Parathyroid adenoma (tissue), 2 donors: ENCODE measurements at regions not wholly inside any gene's neighbourhood (a gene's known extent, or its start where the extent isn't known, plus 50 kb on each side); places are given as distances from the start of the nearest gene placed in this dataset.

Experiments
- H2AFZ ChIP-seq: fragments of 300-600 bp; sonication (generic); one replicate; pipeline ENCODE4 v1.7.0; 2017; ENCODE audit warnings: antibody characterized with exemption, mild to moderate bottlenecking
- H3K27ac ChIP-seq: fragments of 300-600 bp; sonication (generic); one replicate; pipeline ENCODE4 v1.7.0; 2017
- H3K27me3 ChIP-seq: fragments of 300-600 bp; sonication (generic); one replicate; pipeline ENCODE4 v1.7.0; 2017; ENCODE audit warnings: low read length; ENCODE audit not compliant: control insufficient read depth, insufficient read depth
- H3K36me3 ChIP-seq: fragments of 300-600 bp; sonication (generic); one replicate; pipeline ENCODE4 v1.7.0; 2017; ENCODE audit warnings: low read length; ENCODE audit not compliant: control insufficient read depth, insufficient read depth
- H3K4me1 ChIP-seq: fragments of 300-600 bp; sonication (generic); one replicate; pipeline ENCODE4 v1.7.0; 2017; ENCODE audit warnings: control low read depth
- H3K4me2 ChIP-seq: fragments of 300-600 bp; sonication (generic); one replicate; pipeline ENCODE4 v1.7.0; 2017; ENCODE audit warnings: low read length
- H3K4me3 ChIP-seq: fragments of 300-600 bp; sonication (generic); one replicate; pipeline ENCODE4 v1.7.0; 2017; ENCODE audit warnings: low read depth, low read length
- H3K79me2 ChIP-seq: fragments of 300-600 bp; sonication (generic); one replicate; pipeline ENCODE4 v1.7.0; 2017; ENCODE audit warnings: control low read depth
- H3K9ac ChIP-seq: fragments of 300-600 bp; sonication (generic); one replicate; pipeline ENCODE4 v1.7.0; 2017; ENCODE audit warnings: mild to moderate bottlenecking
- H3K9me3 ChIP-seq: fragments of 300-600 bp; sonication (generic); one replicate; pipeline ENCODE4 v1.7.0; 2017; ENCODE audit warnings: low read length; ENCODE audit not compliant: control insufficient read depth
- TF ChIP-seq, protein P1 (sequence below): fragments of 300-600 bp; sonication (generic); IDR thresholded peaks from one replicate; pipeline ENCODE4 v1.7.0; 2017; ENCODE audit warnings: antibody characterized with exemption, mild to moderate bottlenecking
- donor health status: primary hyperparathyroidism.

DNA sequence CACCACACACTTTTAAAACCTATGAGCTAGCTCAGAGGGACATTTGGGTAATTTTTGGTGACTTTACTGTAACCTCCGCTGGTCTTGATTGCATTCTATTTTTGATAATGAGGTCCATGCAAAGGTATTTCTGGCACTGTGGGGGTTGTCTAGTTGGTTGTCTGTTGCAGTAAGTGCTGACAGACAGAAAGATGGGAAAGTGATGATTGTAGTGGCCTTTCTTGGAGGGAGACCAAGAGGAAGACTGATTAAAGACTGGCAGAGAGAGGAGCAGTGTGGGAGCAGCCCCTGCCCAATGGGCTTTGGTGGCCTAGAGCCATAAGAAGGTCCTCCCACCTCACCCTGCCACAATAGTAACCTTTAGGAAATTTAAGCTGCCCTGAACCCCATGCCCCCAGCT, 173.4 kb upstream of the CTBP2 start:
- H3K27ac ChIP-seq, result no peak overlapping the region
- no peaks in the 10 kb centered on the region for H3K4me1 ChIP-seq
- H2AFZ ChIP-seq, result no peak overlapping the region
- TF ChIP-seq, protein P1, sequence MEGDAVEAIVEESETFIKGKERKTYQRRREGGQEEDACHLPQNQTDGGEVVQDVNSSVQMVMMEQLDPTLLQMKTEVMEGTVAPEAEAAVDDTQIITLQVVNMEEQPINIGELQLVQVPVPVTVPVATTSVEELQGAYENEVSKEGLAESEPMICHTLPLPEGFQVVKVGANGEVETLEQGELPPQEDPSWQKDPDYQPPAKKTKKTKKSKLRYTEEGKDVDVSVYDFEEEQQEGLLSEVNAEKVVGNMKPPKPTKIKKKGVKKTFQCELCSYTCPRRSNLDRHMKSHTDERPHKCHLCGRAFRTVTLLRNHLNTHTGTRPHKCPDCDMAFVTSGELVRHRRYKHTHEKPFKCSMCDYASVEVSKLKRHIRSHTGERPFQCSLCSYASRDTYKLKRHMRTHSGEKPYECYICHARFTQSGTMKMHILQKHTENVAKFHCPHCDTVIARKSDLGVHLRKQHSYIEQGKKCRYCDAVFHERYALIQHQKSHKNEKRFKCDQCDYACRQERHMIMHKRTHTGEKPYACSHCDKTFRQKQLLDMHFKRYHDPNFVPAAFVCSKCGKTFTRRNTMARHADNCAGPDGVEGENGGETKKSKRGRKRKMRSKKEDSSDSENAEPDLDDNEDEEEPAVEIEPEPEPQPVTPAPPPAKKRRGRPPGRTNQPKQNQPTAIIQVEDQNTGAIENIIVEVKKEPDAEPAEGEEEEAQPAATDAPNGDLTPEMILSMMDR, result no peak
- H3K4me3 ChIP-seq, result no peak overlapping the region
- H3K9ac ChIP-seq, result no peak overlapping the region
- no peaks in the 10 kb centered on the region for H3K79me2 ChIP-seq
- H3K4me2 ChIP-seq, result no peak overlapping the region
- no peaks in the 10 kb centered on the region for H3K27me3 ChIP-seq
- no peaks in the 10 kb centered on the region for H3K36me3 ChIP-seq
- H3K9me3 ChIP-seq, result no peaks in the 10 kb centered on the region

DNA sequence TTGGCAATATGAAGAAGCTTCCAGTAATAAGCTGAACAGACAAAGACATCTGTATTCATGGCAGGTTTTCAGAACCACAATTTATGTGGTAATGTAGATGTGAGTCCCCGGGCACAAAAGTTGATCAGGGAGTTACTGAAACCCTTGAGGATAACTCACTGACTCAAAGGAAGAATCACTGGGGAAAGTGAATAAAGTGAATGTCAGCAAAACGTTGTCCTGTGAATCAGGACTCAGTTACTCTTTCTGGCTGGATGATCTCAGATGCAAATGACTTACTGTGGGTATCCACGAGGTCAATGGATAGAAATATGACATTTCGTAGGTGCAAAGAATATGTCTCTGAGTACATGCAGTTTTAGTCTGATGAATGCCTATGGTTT, 172.8 kb upstream of the CTBP2 start:
- no peak overlapping the region for H3K4me2 ChIP-seq
- H3K4me1 ChIP-seq, result no peaks in the 10 kb centered on the region
- no peak overlapping the region for H2AFZ ChIP-seq
- no peaks in the 10 kb centered on the region for H3K36me3 ChIP-seq
- H3K4me3 ChIP-seq, result no peak overlapping the region
- H3K79me2 ChIP-seq, result no peaks in the 10 kb centered on the region
- H3K27me3 ChIP-seq, result no peaks in the 10 kb centered on the region
- TF ChIP-seq, protein P1, result no peak
- H3K27ac ChIP-seq, result no peak overlapping the region
- H3K9me3 ChIP-seq, result no peaks in the 10 kb centered on the region
- no peak overlapping the region for H3K9ac ChIP-seq

DNA sequence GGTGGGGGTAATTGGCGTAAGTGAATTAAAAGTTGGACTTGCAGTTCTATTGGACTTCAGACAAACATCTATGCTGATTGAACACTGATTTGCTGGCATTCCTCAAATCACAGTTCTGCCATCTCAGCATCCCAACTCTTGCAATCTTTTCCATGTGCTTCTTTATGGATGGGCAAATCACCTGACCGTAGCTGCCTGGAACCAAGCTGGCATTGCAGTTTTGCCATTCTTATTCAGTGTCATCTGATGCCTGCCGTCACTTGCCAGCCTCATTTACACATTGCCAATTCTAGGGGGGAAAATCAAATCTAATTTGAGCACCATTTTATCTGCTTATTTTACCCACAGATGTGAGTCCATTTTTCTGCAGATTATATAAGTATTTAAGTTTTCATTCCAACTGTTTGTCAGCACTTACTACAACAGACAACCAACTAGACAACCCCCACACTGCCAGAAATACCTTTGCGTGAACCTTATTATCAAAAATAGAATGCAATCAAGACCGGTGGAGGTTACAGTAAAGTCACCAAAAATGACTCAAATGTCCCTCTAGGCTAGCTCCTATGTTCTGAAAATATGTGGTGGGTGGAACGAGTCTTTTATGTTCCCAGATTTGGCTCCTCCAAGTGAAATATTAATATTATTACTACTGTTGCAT, 172.3 kb upstream of the CTBP2 start:
- TF ChIP-seq, protein P1, result no peak
- H2AFZ ChIP-seq, result no peak overlapping the region
- H3K36me3 ChIP-seq, result no peaks in the 10 kb centered on the region
- H3K79me2 ChIP-seq, result no peaks in the 10 kb centered on the region
- no peaks in the 10 kb centered on the region for H3K4me1 ChIP-seq
- H3K9ac ChIP-seq, result no peak overlapping the region
- H3K4me3 ChIP-seq, result no peak overlapping the region
- H3K27ac ChIP-seq, result no peak overlapping the region
- H3K4me2 ChIP-seq, result no peak overlapping the region
- H3K27me3 ChIP-seq, result no peaks in the 10 kb centered on the region
- no peaks in the 10 kb centered on the region for H3K9me3 ChIP-seq

DNA sequence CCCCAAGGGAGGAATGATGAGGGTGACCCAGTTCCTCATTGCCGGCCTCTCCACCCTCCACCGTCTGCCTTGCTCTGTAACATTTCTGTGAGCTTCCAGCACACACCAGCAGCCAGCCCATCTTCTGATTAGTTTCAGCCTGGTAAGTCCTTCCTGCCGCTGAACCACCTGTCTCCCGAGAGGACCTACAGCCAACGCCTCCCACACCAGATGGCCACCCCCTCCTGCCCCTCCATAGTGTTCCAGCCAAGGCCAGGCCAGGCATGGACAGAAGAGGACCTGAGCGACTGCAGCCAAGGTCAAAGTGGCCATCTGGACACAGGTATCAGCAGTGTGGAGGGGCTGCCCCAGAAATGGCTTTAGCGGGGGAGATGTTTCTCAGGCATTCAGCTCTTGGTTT, 170.7 kb upstream of the CTBP2 start:
- Histone ChIP-seq H3K4me2 (no peak overlapping the region), H3K27ac (no peak overlapping the region), H3K4me1 (no peaks in the 10 kb centered on the region), H3K79me2 (no peaks in the 10 kb centered on the region), H3K9me3 (no peaks in the 10 kb centered on the region), H3K36me3 (no peaks in the 10 kb centered on the region), H2AFZ (no peak overlapping the region), H3K27me3 (no peaks in the 10 kb centered on the region), H3K4me3 (no peak overlapping the region), H3K9ac (no peak overlapping the region)
- TF ChIP-seq, protein P1, result no peak

DNA sequence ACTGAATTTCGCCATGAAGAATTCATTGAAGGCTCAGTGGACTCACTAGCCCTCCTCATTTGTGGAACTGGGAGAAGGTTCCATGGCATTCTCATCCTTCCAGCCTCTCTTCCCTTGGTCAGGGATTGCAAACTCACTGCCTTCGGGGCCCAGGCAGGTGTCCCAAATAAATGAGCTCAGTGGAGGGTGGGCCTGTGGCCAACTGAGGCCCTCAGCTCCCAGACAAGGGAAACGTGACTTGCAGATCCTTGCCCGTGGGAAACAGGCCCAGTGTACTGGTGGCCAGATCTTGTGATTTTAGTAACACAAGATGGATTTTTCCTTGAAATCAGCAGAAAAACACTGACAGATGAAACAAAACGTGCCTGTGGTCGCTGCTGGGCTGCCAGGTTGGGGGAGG, 168.7 kb upstream of the CTBP2 start:
- Histone ChIP-seq H3K79me2 (no peaks in the 10 kb centered on the region), H2AFZ (no peak overlapping the region), H3K9ac (no peak overlapping the region), H3K4me3 (no peak overlapping the region), H3K9me3 (no peaks in the 10 kb centered on the region), H3K27ac (no peak overlapping the region), H3K4me2 (no peak overlapping the region), H3K36me3 (no peaks in the 10 kb centered on the region), H3K4me1 (no peaks in the 10 kb centered on the region), H3K27me3 (no peaks in the 10 kb centered on the region)
- TF ChIP-seq, protein P1, result no peak
